ENCODE measurements at regions not wholly inside any gene's neighbourhood (a gene's known extent, or its start where the extent isn't known, plus 50 kb on each side); places are given as distances from the start of the nearest gene placed in this dataset.

GRCh38 chr13:50687545-50687944, 155.9 kb downstream of the DLEU7 start:
- no peak for DNase-seq

- DNase-seq: no peak
Measured at GRCh38 chr13:50690006-50690405, 153.5 kb downstream of the DLEU7 start.

GRCh38 chr13:50691176-50691680, 152.3 kb downstream of the DLEU7 start:
- DNase-seq: no peak

GRCh38 chr13:50691681-50692263, 151.7 kb downstream of the DLEU7 start:
- DNase-seq: no peak

GRCh38 chr13:50692396-50692915, 151.0 kb downstream of the DLEU7 start:
- DNase-seq: peak; percentile 49

- DNase-seq: peak; percentile 80
Measured at GRCh38 chr13:50693727-50694126, 149.8 kb downstream of the DLEU7 start.

GRCh38 chr13:50697746-50698539, 145.5 kb downstream of the DLEU7 start:
- DNase-seq: no peak

- DNase-seq: no peak
Measured at GRCh38 chr13:50699874-50700663, 143.4 kb downstream of the DLEU7 start.

- peak; percentile 24 for DNase-seq
Measured at GRCh38 chr13:50700664-50701305, 142.7 kb downstream of the DLEU7 start.

- DNase-seq: no peak
Measured at GRCh38 chr13:50701469-50701868, 142.0 kb downstream of the DLEU7 start.

GRCh38 chr13:50706505-50706904, 137.0 kb downstream of the DLEU7 start:
- DNase-seq: no peak

- no peak for DNase-seq
Measured at GRCh38 chr13:50707628-50708027, 135.9 kb downstream of the DLEU7 start.

GRCh38 chr13:50708461-50708860, 135.0 kb downstream of the DLEU7 start:
- no peak for DNase-seq

GRCh38 chr13:50709058-50709457, 134.4 kb downstream of the DLEU7 start:
- peak; percentile 50 for DNase-seq

- no peak for DNase-seq
Measured at GRCh38 chr13:50711131-50711815, 132.2 kb downstream of the DLEU7 start.

GRCh38 chr13:50711996-50712395, 131.5 kb downstream of the DLEU7 start:
- no peak for DNase-seq

GRCh38 chr13:50712456-50712855, 131.0 kb downstream of the DLEU7 start:
- DNase-seq: no peak

GRCh38 chr13:50712881-50713280, 130.6 kb downstream of the DLEU7 start:
- DNase-seq: no peak

GRCh38 chr13:50713523-50714248, 129.8 kb downstream of the DLEU7 start:
- DNase-seq: peak; percentile 87

GRCh38 chr13:50714891-50715290, 128.6 kb downstream of the DLEU7 start:
- DNase-seq: no peak
